ENCODE measurements at regions not wholly inside any gene's neighbourhood (a gene's known extent, or its start where the extent isn't known, plus 50 kb on each side); places are given as distances from the start of the nearest gene placed in this dataset.

- Mint-ChIP-seq H3K4me3 (no peak overlapping the region), H3K27ac (peak overlapping the region in 1 of 7 donors; percentile 42), H3K27me3 (ENCODE audit: low read depth in 3 of 3) (peaks cover 0 to 11% (median 6%) of the 10 kb centered on the region in 3 donors), H3K36me3 (no peaks in the 10 kb centered on the region), H3K4me1 (peaks cover 2% of the 10 kb centered on the region), H3K9me3 (peaks cover 2 to 12% (median 7%) of the 10 kb centered on the region in 7 donors)
- no peak overlapping the region for H3K9ac ChIP-seq (ENCODE audit: insufficient read depth, low read length, poor library complexity, severe bottlenecking)
- no peaks in the 10 kb centered on the region for H4K20me1 ChIP-seq (ENCODE audit: insufficient read depth, low read length)
- no peak for TF ChIP-seq CTCF (IDR thresholded peaks at IDR 0.05)
- no peak overlapping the region for H3K4me3 ChIP-seq (replicated peaks in 1 of 3; ENCODE audit: low read depth in 2 of 3, low read length in 3 of 3)
- H3K27me3 ChIP-seq (ENCODE audit: control insufficient read depth in 2 of 2, insufficient read depth in 2 of 2, low read length in 2 of 2), result no peaks in the 10 kb centered on the region
- intact Hi-C loops (cut with micrococcal nuclease), result no loop called here
- H3K9me3 ChIP-seq (replicated peaks in 1 of 2; ENCODE audit: control insufficient read depth in 1 of 2, insufficient read depth in 1 of 2, low read length in 2 of 2), result peaks cover 0 to 1% of the 10 kb centered on the region in 2 donors
- H3K4me2 ChIP-seq (replicated peaks; ENCODE audit: extremely low read depth, low read length, poor library complexity, severe bottlenecking), result no peak overlapping the region
- no peak overlapping the region for H2AFZ ChIP-seq (ENCODE audit: insufficient read depth, low read depth, low read length, poor library complexity, severe bottlenecking)
- peaks cover 7 to 8% of the 10 kb centered on the region in 2 donors for H3K4me1 ChIP-seq (ENCODE audit: control insufficient read depth in 1 of 2, insufficient read depth in 2 of 2, low read length in 2 of 2)
- H3K27ac ChIP-seq (ENCODE audit: low read depth in 1 of 2, low read length in 2 of 2), result no peak overlapping the region
- no peaks in the 10 kb centered on the region for H3K79me2 ChIP-seq (ENCODE audit: insufficient read depth, low read length)
- H3K36me3 ChIP-seq (replicated peaks in 1 of 2; ENCODE audit: control insufficient read depth in 1 of 2, insufficient read depth in 2 of 2, low read length in 2 of 2), result no peaks in the 10 kb centered on the region
- no peak for DNase-seq
Observed at GRCh38 chr2:61770746-61771145, 83.1 kb downstream of the FAM161A start.

GRCh38 chr2:61770298-61770697 is 83.6 kb downstream of the FAM161A start:
- intact Hi-C loops (cut with micrococcal nuclease), result no loop called here
- Histone ChIP-seq H3K27ac (ENCODE audit: low read depth in 1 of 2, low read length in 2 of 2) (no peak overlapping the region), H3K9ac (ENCODE audit: insufficient read depth, low read length, poor library complexity, severe bottlenecking) (no peak overlapping the region), H3K27me3 (ENCODE audit: control insufficient read depth in 2 of 2, insufficient read depth in 2 of 2, low read length in 2 of 2) (no peaks in the 10 kb centered on the region), H3K4me3 (replicated peaks in 1 of 3; ENCODE audit: low read depth in 2 of 3, low read length in 3 of 3) (no peak overlapping the region), H3K79me2 (ENCODE audit: insufficient read depth, low read length) (no peaks in the 10 kb centered on the region), H3K9me3 (replicated peaks in 1 of 2; ENCODE audit: control insufficient read depth in 1 of 2, insufficient read depth in 1 of 2, low read length in 2 of 2) (peaks cover 0 to 5% of the 10 kb centered on the region in 2 donors), H3K4me2 (replicated peaks; ENCODE audit: extremely low read depth, low read length, poor library complexity, severe bottlenecking) (no peak overlapping the region), H4K20me1 (ENCODE audit: insufficient read depth, low read length) (no peaks in the 10 kb centered on the region), H3K36me3 (replicated peaks in 1 of 2; ENCODE audit: control insufficient read depth in 1 of 2, insufficient read depth in 2 of 2, low read length in 2 of 2) (no peaks in the 10 kb centered on the region), H2AFZ (ENCODE audit: insufficient read depth, low read depth, low read length, poor library complexity, severe bottlenecking) (no peak overlapping the region), H3K4me1 (ENCODE audit: control insufficient read depth in 1 of 2, insufficient read depth in 2 of 2, low read length in 2 of 2) (peaks cover 7% of the 10 kb centered on the region in 2 donors)
- WGBS (ENCODE audit: insufficient coverage), result 83% methylated on average over 1 of the region's 1 CpG
- Mint-ChIP-seq H3K9me3 (peaks cover 2 to 16% (median 10%) of the 10 kb centered on the region in 7 donors), H3K36me3 (no peaks in the 10 kb centered on the region), H3K27me3 (ENCODE audit: low read depth in 3 of 3) (peaks cover 0 to 11% (median 8%) of the 10 kb centered on the region in 3 donors), H3K4me3 (no peak overlapping the region), H3K4me1 (no peaks in the 10 kb centered on the region), H3K27ac (peak overlapping the region in 1 of 7 donors; percentile 42)
- no peak for DNase-seq
- TF ChIP-seq CTCF (IDR thresholded peaks at IDR 0.05), result no peak
